ENCODE measurements at regions not wholly inside any gene's neighbourhood (a gene's known extent, or its start where the extent isn't known, plus 50 kb on each side); places are given as distances from the start of the nearest gene placed in this dataset.

DNA sequence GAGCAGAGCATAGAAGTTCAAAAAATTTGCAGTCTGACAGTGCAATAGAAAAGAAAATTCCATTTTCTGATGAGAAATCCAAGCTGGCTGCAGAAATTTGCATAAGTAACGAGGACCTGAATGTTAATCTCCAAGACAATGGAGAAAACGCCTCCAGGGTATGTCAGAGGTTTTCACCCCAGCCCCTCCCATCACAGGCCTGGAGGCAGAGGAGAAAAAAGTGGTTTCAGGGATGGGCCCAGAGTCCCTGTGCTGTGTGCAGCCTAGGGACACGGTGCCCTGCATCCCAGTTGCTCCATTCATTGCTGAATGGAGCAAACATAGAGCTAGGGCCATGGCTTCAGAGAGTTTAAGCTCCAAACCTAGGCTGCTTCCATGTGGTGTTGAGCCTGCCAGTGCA lies 327.9 kb upstream of the KHDRBS2 start (continued):
- TF ChIP-seq, protein P1, sequence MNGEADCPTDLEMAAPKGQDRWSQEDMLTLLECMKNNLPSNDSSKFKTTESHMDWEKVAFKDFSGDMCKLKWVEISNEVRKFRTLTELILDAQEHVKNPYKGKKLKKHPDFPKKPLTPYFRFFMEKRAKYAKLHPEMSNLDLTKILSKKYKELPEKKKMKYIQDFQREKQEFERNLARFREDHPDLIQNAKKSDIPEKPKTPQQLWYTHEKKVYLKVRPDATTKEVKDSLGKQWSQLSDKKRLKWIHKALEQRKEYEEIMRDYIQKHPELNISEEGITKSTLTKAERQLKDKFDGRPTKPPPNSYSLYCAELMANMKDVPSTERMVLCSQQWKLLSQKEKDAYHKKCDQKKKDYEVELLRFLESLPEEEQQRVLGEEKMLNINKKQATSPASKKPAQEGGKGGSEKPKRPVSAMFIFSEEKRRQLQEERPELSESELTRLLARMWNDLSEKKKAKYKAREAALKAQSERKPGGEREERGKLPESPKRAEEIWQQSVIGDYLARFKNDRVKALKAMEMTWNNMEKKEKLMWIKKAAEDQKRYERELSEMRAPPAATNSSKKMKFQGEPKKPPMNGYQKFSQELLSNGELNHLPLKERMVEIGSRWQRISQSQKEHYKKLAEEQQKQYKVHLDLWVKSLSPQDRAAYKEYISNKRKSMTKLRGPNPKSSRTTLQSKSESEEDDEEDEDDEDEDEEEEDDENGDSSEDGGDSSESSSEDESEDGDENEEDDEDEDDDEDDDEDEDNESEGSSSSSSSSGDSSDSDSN (IDR thresholded peaks at IDR 0.05; ENCODE audit: borderline replicate concordance in 1 of 2, low read depth in 2 of 2, low read length in 2 of 2) = no peak
- TF ChIP-seq, protein P2, sequence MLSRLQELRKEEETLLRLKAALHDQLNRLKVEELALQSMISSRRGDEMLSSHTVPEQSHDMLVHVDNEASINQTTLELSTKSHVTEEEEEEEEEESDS (CRISPR knock-in tag; IDR thresholded peaks at IDR 0.05) = no peak

DNA sequence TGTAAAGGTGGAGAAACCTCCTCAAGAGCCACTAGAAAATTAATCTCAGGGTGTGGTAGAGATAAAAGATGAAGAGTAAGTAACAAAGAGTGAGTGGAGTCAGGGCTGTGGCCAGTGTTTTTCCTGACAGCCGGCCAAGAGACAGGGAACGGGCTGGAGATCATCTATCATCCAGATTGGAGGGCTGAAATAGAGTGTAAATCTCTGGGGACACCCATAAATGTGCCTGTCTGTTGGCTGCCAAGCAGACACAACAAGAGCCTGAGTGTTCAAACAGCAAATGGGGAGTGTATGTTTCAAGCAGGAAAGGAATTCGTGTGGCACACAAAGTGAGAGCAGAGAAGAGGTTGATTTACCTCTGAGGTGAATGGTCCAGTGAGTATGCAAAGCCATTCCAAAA lies 326.4 kb upstream of the KHDRBS2 start:
- Histone ChIP-seq H3K9me3 (replicated peaks; ENCODE audit: control insufficient read depth, insufficient read depth, low read depth, low read length) (no peaks in the 10 kb centered on the region), H3K9me1 (ENCODE audit: control insufficient read depth, insufficient read depth, low read length) (no peaks in the 10 kb centered on the region), H3K27me3 (ENCODE audit: control insufficient read depth in 2 of 2, insufficient read depth in 2 of 2, low read length in 2 of 2) (no peaks in the 10 kb centered on the region), H3K36me3 (ENCODE audit: control insufficient read depth, insufficient read depth, low read length) (no peaks in the 10 kb centered on the region), H3K9ac (ENCODE audit: insufficient read depth in 1 of 2, low read depth in 2 of 2, low read length in 2 of 2) (no peak overlapping the region), H3K4me3 (no peak overlapping the region), H3K79me2 (ENCODE audit: control insufficient read depth, insufficient read depth, low read length) (no peaks in the 10 kb centered on the region), H4K20me1 (replicated peaks; ENCODE audit: control insufficient read depth, insufficient read depth, low read length) (no peaks in the 10 kb centered on the region), H3K4me1 (replicated peaks in 1 of 2; ENCODE audit: control insufficient read depth in 2 of 2, insufficient read depth in 2 of 2, low read length in 2 of 2) (no peaks in the 10 kb centered on the region), H3K4me2 (ENCODE audit: insufficient read depth, low read length) (no peak overlapping the region), H3K27ac (ENCODE audit: extremely low read depth, low read depth, low read length) (no peak overlapping the region), H2AFZ (ENCODE audit: low read depth, low read length) (no peak overlapping the region)
- in situ Hi-C loops (cut with MboI) = no loop called here
- WGBS (ENCODE audit: insufficient coverage, low coverage, missing lambda C conversion rate) = 3% methylated on average over 3 of the region's 3 CpGs
- no TSS peak for BruUV-seq (replicated peaks)
- intact Hi-C loops (cut with micrococcal nuclease) = no loop called here
- no peak for DNase-seq (ENCODE audit: extremely low read depth in 1 of 4, low spot score in 3 of 4)
- ChIA-PET POLR2A (no interaction called here), CTCF (ENCODE audit: low intra/inter-chr PET ratio) (interaction anchor here (0.6 kb wide), 1 partner anchor 38 kb away, joined by 4 read pairs; no protein-coding TSS in a partner anchor)
- ATAC-seq = no peak
- no peak for FAIRE-seq
- TF ChIP-seq, protein P3, sequence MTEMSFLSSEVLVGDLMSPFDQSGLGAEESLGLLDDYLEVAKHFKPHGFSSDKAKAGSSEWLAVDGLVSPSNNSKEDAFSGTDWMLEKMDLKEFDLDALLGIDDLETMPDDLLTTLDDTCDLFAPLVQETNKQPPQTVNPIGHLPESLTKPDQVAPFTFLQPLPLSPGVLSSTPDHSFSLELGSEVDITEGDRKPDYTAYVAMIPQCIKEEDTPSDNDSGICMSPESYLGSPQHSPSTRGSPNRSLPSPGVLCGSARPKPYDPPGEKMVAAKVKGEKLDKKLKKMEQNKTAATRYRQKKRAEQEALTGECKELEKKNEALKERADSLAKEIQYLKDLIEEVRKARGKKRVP (CRISPR knock-in tag; IDR thresholded peaks at IDR 0.05) = no peak
- TF ChIP-seq, protein P4, sequence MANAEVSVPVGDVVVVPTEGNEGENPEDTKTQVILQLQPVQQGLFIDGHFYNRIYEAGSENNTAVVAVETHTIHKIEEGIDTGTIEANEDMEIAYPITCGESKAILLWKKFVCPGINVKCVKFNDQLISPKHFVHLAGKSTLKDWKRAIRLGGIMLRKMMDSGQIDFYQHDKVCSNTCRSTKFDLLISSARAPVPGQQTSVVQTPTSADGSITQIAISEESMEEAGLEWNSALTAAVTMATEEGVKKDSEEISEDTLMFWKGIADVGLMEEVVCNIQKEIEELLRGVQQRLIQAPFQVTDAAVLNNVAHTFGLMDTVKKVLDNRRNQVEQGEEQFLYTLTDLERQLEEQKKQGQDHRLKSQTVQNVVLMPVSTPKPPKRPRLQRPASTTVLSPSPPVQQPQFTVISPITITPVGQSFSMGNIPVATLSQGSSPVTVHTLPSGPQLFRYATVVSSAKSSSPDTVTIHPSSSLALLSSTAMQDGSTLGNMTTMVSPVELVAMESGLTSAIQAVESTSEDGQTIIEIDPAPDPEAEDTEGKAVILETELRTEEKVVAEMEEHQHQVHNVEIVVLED (CRISPR knock-in tag; IDR thresholded peaks at IDR 0.05) = no peak
- TF ChIP-seq ZBTB8A (IDR thresholded peaks at IDR 0.05; ENCODE audit: partially characterized antibody) (no peak), ARID2 (IDR thresholded peaks at IDR 0.05) (no peak), PML (IDR thresholded peaks at IDR 0.05; ENCODE audit: low read length) (no peak), ZC3H11A (IDR thresholded peaks at IDR 0.05; ENCODE audit: low read depth, low read length) (no peak), TCF7 (IDR thresholded peaks at IDR 0.05; ENCODE audit: borderline replicate concordance) (no peak), RCOR1 (IDR thresholded peaks at IDR 0.05; ENCODE audit: borderline replicate concordance in 1 of 2, low read depth in 2 of 2, low read length in 2 of 2) (no peak), HDAC6 (IDR thresholded peaks at IDR 0.05; ENCODE audit: low read depth, low read length) (no peak)
- TF ChIP-seq, protein P5, sequence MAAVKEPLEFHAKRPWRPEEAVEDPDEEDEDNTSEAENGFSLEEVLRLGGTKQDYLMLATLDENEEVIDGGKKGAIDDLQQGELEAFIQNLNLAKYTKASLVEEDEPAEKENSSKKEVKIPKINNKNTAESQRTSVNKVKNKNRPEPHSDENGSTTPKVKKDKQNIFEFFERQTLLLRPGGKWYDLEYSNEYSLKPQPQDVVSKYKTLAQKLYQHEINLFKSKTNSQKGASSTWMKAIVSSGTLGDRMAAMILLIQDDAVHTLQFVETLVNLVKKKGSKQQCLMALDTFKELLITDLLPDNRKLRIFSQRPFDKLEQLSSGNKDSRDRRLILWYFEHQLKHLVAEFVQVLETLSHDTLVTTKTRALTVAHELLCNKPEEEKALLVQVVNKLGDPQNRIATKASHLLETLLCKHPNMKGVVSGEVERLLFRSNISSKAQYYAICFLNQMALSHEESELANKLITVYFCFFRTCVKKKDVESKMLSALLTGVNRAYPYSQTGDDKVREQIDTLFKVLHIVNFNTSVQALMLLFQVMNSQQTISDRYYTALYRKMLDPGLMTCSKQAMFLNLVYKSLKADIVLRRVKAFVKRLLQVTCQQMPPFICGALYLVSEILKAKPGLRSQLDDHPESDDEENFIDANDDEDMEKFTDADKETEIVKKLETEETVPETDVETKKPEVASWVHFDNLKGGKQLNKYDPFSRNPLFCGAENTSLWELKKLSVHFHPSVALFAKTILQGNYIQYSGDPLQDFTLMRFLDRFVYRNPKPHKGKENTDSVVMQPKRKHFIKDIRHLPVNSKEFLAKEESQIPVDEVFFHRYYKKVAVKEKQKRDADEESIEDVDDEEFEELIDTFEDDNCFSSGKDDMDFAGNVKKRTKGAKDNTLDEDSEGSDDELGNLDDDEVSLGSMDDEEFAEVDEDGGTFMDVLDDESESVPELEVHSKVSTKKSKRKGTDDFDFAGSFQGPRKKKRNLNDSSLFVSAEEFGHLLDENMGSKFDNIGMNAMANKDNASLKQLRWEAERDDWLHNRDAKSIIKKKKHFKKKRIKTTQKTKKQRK (IDR thresholded peaks at IDR 0.05; ENCODE audit: borderline replicate concordance, low read depth, low read length) = no peak
- TF ChIP-seq, protein P6, sequence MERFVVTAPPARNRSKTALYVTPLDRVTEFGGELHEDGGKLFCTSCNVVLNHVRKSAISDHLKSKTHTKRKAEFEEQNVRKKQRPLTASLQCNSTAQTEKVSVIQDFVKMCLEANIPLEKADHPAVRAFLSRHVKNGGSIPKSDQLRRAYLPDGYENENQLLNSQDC (CRISPR knock-in tag; IDR thresholded peaks at IDR 0.05) = no peak

All from K562 (cell line).